ENCODE measurements at regions not wholly inside any gene's neighbourhood (a gene's known extent, or its start where the extent isn't known, plus 50 kb on each side); places are given as distances from the start of the nearest gene placed in this dataset.
"Not testable (repeated sequence)": the region's sequence is repeated elsewhere in the genome, so short reads cannot be mapped to it uniquely, and the experiment has no call there.

DNA sequence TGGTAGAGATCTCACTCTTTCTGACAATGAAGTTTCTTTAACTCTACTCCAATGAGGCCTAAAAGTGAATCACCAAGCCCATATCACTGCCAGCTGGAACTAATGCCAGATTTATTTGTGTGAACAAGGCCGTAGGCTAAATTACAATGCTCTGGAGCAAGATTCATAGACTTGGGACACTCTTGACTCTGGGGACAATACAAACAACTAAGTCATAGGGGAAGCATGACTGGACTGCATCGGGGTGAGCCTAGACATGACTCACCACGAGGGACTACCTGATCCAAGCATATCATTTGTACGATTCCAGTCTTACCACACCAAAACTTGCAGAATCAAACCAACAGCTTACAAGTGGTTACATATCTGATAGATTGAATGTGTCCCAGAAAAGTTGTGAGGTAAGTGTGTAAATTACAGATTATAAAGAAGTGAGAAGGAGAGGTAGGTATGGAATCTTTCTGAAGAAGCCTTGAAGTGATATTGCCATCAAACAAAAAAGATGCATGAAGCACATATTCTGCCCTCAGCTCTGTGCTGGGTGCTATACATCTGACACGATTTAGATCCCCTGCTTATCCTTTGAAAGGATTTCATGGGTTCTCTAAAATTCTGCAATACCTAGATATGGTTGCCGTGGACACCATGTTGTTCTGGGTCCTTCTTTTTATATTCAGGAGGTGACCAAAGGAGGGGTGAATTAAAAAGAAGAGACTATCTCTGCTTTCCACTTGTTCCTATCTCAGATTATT, 199.3 kb upstream of the PDE4D start:
- DNase-seq (ENCODE audit: insufficient read length, low spot score): no peak
- no peak for TF ChIP-seq POLR2A (IDR thresholded peaks at IDR 0.05; ENCODE audit: low read depth, low read length)
- no peak for FAIRE-seq

DNA sequence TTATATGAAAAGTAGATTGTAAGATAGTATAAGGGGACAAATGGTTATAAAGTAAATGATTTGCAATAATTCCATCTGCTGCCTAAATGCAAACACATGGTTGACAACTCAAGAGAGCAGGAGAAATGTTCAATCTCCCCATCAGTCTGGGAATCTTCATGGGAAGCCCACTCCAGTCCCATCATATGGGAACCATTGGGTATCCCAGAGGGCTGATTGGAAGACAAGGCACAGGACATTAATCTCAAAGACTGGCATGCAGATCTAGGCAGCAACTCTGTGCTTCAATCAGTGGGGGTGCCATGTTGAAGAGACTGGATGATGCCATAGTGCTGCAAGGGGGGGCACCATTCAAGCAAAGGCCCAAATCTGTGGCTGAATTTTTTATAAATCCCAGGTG, 193.1 kb upstream of the PDE4D start:
- TF ChIP-seq POLR2A (IDR thresholded peaks at IDR 0.05; ENCODE audit: low read depth, low read length): no peak
- DNase-seq (ENCODE audit: insufficient read length, low spot score) (no peak), FAIRE-seq (no peak)

DNA sequence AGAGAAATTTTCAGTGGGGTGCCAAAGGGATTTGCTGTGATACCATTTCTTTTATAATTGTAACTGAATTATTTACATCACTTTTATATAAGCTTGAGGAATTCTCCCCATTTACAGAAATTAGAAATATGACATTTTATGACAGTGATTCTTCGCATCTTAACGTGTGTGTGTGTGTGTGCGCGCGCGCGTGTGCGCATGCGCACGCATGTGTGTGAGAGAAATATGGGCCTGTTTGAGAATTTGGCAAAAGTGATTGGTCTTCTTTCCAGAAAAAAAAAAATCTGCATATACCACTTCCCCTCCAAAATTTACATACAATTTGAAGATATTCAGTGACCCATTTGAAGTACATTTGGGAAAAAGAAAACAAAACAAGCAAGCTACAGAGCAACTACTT, 190.7 kb upstream of the PDE4D start:
- no peak for FAIRE-seq
- TF ChIP-seq POLR2A (IDR thresholded peaks at IDR 0.05; ENCODE audit: low read depth, low read length): no peak
- no peak for DNase-seq (ENCODE audit: insufficient read length, low spot score)

DNA sequence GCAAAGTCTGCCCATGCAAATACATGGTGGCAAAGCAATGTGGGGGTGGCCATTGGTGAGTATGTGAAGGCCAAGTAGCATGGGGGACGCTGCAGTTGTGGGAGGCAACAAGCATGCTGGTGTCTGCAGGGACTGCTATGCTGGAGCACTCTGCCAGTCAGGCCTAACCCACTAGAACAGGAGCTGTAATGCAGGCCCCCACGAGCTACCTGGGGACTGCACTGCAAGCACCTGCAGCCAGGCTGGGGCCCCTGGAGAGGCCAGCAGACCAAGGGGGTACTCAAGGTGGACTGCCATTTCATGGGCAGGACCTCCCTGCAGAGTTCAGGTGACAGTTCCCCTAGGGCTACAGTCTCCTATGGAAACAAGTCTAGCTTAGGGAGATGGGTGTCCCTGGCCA, 183.8 kb upstream of the PDE4D start:
- no peak for DNase-seq (ENCODE audit: insufficient read length, low spot score)
- no peak for FAIRE-seq
- TF ChIP-seq POLR2A (IDR thresholded peaks at IDR 0.05; ENCODE audit: low read depth, low read length): no peak

DNA sequence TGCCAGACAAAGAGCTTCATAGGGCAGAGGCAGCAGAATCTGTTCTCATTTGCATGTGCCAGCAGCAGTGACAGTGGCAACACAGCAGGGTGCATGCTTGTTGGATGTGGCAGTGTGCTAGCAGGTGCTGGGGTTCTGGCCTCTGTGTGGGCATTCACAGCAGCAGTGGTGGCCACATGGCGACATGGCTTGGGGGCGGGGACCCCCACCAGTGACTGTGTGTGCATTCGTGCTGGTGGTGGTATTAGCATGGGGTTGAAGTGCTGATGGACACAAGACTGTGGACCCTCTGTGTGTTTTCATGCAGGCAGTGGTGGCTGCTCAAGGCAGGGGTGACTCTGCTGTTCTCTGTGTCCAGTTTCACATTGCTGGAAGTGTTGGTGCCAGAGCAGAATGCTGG, 183.2 kb upstream of the PDE4D start:
- FAIRE-seq (no peak), DNase-seq (ENCODE audit: insufficient read length, low spot score) (no peak)
- no peak for TF ChIP-seq POLR2A (IDR thresholded peaks at IDR 0.05; ENCODE audit: low read depth, low read length)

- no peak for FAIRE-seq
- TF ChIP-seq POLR2A (IDR thresholded peaks at IDR 0.05; ENCODE audit: low read depth, low read length): no peak
- no peak for DNase-seq (ENCODE audit: insufficient read length, low spot score)
Measured at GRCh38 chr5:60066502-60066901, 173.0 kb upstream of the PDE4D start.

- TF ChIP-seq POLR2A (IDR thresholded peaks at IDR 0.05; ENCODE audit: low read depth, low read length): no peak
- FAIRE-seq (no peak), DNase-seq (ENCODE audit: insufficient read length, low spot score) (no peak)
Measured at GRCh38 chr5:60060389-60060788, 166.9 kb upstream of the PDE4D start.

- FAIRE-seq (no peak), DNase-seq (ENCODE audit: insufficient read length, low spot score) (no peak)
- TF ChIP-seq POLR2A (IDR thresholded peaks at IDR 0.05; ENCODE audit: low read depth, low read length): no peak
Measured at GRCh38 chr5:60056191-60056590, 162.7 kb upstream of the PDE4D start.

GRCh38 chr5:60055168-60055567, 161.6 kb upstream of the PDE4D start:
- no peak for TF ChIP-seq POLR2A (IDR thresholded peaks at IDR 0.05; ENCODE audit: low read depth, low read length)
- no peak for DNase-seq (ENCODE audit: insufficient read length, low spot score)

DNA sequence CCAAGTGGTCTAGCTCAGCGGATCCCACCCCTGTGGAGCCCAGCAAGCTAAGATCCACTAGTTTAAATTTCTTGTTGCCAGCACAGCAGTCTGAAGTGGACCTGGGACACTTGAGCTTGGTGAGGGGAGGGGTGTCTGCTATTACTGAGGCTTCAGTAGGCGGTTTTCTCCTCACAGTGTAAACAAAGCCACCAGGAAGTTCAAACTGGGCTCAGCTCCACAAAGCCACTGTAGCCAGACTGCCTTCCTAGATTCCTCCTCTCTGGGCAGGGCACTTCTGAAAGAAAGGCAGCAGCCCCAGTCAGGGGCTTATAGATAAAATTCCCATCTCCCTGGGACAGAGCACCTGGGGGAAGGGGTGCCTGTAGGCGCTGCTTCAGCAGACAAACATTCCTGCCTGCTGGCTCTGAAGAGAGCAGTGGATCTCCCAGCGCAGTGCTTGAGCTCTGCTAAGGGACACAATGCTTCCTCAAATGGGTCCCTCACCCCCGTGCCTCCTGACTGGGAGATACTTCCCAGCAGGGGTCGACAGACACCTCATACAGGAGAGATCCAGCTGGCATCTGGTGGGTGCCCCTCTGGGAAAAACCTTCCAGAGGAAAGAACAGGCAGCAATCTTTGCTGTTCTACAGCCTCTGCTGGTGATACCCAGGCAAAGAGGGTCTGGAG, 148.6 kb upstream of the PDE4D start:
- not testable (repeated sequence) for FAIRE-seq; DNase-seq (ENCODE audit: insufficient read length, low spot score)

More at GRCh38 chr5:60055168-60055567, 161.6 kb upstream of the PDE4D start:
- no peak for FAIRE-seq

- FAIRE-seq; DNase-seq (ENCODE audit: insufficient read length, low spot score): not testable (repeated sequence)
Measured at GRCh38 chr5:60041508-60041907, 148.0 kb upstream of the PDE4D start.

GRCh38 chr5:60036192-60036938, 142.8 kb upstream of the PDE4D start:
- no peak for DNase-seq (ENCODE audit: insufficient read length, low spot score)
- TF ChIP-seq POLR2A (IDR thresholded peaks at IDR 0.05; ENCODE audit: low read depth, low read length): no peak
- FAIRE-seq: no peak

DNA sequence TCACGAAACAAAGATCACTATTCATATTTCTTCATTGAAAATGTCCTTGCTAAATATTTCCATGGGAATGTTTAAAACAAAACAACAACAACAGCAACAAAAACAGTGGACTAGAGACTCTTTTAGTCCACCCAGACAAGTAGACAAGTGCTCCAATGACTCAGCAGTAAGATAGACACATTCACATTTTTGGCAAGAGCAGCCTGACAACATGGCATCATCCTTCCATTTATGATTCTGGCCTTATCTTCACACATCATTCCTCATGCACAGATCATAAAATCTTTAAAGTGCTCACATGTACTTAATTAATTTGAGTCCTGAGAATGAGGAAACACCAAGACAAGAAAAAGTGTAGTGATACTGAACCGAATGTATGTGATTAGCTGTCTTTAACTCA, 132.6 kb upstream of the PDE4D start:
- TF ChIP-seq POLR2A (IDR thresholded peaks at IDR 0.05; ENCODE audit: low read depth, low read length): no peak
- FAIRE-seq (no peak), DNase-seq (ENCODE audit: insufficient read length, low spot score) (no peak)

- no peak for FAIRE-seq
Measured at GRCh38 chr5:60024104-60024503, 130.6 kb upstream of the PDE4D start.

GRCh38 chr5:60023255-60023654, 129.7 kb upstream of the PDE4D start:
- TF ChIP-seq POLR2A (IDR thresholded peaks at IDR 0.05; ENCODE audit: low read depth, low read length): no peak
- DNase-seq (ENCODE audit: insufficient read length, low spot score): no peak
- FAIRE-seq: no peak

More at GRCh38 chr5:60024104-60024503, 130.6 kb upstream of the PDE4D start:
- TF ChIP-seq POLR2A (IDR thresholded peaks at IDR 0.05; ENCODE audit: low read depth, low read length): no peak
- DNase-seq (ENCODE audit: insufficient read length, low spot score): no peak
